Astrocyte of the hippocampus (primary cell): ENCODE measurements at regions not wholly inside any gene's neighbourhood (a gene's known extent, or its start where the extent isn't known, plus 50 kb on each side); places are given as distances from the start of the nearest gene placed in this dataset.
"Not testable (repeated sequence)": the region's sequence is repeated elsewhere in the genome, so short reads cannot be mapped to it uniquely, and the experiment has no call there.

Source experiments
- DNase-seq: peaks from one replicate; pipeline ENCODE4 v3.0.0; 2011; ENCODE audit warnings: low read depth, low spot score

- DNase-seq = no peak
Observed at GRCh38 chr10:57188846-57189245, 827.8 kb upstream of the ZWINT start.

DNA sequence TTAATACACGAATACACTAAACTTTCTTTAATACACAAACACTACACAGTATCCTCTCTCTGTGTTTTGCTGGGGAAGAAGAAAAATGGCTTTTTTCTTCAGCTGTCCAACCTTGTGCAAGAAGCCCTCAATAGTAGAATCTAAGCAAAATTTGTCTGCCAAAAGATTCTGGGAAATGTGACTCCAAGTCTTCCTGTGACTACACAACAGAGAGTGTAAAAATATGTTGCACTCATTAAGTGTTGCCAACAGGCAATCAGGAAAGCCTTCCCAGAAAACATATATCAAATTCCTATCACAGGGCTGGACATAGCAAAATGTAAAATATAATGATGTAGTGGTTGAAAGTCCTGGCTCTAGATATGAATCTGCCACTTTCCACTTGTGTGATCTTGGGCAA is 825.1 kb upstream of the ZWINT start:
- no peak for DNase-seq

DNA sequence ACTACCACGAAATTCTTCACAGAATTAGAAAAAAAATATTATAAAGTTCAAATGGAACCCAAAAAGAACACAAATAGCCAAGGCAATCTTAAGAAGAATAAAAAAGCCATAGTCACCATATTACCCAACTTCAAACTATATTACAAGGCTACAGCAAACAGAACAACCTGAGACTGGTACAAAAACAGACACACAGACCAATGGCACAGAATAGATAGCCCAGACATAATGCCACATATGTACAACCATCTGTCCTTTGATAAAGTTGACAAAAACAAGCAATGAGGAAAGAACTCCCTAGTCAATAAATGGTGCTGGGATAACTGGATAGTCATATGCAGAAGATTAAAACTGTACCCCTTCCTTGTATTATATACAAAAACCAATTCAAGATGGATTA is 808.5 kb upstream of the ZWINT start:
- DNase-seq = no peak

- DNase-seq = no peak
Observed at GRCh38 chr10:57168611-57169240, 807.7 kb upstream of the ZWINT start.

- no peak for DNase-seq
Observed at GRCh38 chr10:57165671-57166070, 804.6 kb upstream of the ZWINT start.

DNA sequence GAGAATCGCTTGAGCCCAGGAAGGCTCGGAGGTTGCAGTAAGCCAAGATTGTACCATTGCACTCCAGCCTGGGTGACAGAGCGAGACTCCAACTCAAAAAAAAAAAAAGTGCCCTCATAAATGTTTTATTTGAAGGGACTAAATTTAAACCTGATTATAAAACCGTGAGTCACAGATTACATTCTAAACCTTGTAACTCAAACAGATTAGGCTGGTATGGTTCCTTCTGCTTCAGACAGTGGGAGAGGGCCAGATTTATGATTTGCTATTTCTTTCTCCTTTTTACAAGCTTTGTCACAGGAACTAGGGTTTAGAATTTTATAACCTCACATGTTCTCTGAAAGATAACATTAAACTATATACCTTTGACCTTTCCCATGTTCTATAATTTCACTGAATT is 801.2 kb upstream of the ZWINT start:
- DNase-seq = no peak

- DNase-seq = no peak
Observed at GRCh38 chr10:57161157-57161556, 800.1 kb upstream of the ZWINT start.

DNA sequence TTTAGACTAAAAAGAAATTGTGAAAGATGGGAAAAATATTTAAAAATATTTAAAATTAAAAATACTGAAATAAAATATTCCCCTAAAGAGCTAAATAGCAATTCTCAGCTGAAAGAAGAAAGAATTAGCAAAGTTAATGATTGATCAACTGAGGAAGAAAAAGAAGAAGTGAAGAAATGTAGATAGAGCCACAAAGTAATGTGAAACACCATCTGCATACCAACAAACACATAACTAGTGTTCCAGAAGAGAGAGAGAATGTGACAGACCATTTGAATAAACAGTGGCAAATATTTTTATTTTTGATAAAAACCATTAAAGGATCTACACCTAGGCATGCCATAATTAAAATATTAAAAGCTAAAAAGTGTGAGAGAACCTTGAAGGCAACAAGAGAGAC is 784.5 kb upstream of the ZWINT start:
- no peak for DNase-seq

DNA sequence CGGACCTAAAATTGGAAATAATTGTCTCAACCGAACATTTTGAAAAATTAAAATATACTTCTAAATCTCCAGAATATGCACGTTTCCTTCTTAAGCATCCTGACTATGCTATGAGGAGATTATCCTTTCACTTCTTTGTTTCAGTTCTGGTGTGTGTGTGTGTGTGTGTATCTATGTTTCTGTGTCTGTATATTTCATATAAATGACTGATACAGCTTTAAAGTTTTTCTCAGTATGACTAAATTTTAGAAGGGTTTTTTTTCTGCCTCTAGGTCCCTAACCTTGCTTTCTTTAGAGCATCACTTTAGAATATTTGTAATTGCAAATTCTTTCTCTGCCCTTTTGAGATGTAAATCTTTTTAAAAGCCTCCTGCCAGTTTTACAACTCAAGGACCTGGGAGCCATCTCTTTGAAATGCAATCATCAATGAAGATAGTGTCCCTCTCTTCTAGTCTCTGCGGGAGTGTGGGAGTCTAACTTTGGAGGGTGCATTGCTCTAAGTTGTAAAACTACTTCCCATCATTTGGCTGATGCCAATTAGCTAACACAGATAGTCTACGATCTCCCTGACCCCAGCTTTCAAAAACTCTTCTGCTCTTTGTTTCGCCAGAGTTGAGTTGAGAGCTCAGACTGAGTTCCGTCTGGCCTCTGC is 782.0 kb upstream of the ZWINT start:
- DNase-seq = no peak

DNA sequence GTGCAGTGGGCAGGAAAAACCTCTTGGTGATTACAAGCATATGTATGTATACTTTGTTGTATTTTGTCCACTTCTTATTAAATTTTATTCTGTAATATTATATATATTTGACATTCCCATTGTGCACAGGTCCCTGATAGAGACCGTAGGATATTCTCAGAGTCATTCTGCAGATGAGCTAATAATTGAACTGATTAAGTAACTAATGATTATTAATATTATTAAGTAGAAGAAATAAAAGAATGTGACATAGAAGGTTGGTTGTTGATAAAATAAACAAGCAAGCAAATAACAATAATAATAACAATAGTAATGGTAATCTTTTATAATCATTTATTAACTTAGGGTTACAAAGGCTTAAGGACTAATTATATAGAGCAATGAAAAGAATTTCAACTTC is 780.6 kb upstream of the ZWINT start:
- DNase-seq = no peak

DNA sequence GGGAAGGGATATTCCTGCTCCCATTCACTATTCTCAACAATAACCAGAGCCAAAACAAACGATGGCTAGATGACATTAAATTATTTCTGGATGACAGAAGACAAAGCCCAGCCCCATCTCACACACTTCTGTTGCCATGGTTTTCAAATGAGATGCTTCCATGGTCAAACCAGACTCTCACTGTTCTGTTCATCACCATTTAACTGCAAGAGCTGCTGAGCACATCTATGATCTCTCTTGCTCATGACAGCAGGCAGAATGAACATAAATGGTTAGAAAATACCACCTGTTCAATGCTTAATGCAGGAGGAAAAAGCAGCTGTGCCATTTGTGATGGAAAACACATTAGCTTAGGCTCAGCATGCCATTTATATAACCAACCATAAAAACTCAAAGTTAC is 758.6 kb upstream of the ZWINT start:
- no peak for DNase-seq

GRCh38 chr10:57113545-57113944 is 752.5 kb upstream of the ZWINT start:
- no peak for DNase-seq

- DNase-seq = peak; percentile 17
Observed at GRCh38 chr10:57102236-57102635, 741.2 kb upstream of the ZWINT start.

DNA sequence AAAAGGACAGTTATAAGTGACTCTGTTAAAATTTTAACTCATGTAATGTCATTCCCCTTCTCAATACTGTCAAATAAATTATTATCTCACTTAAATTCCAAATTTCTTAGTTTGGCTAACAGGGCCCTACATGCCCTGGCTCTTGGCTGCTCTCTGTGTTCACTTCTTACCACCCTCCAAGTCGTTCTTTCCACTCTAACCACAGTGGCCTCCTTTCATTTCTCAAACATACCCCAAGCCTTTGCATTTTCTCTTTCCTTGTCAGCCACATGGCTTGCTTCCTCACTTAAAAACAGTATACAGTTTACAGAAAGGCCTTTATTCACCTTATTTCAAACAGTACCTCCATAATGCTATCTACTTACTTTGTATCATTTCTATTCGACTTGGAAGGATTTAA is 737.1 kb upstream of the ZWINT start:
- no peak for DNase-seq

- no peak for DNase-seq
Observed at GRCh38 chr10:57096044-57096443, 735.0 kb upstream of the ZWINT start.

- no peak for DNase-seq
Observed at GRCh38 chr10:57094965-57095364, 733.9 kb upstream of the ZWINT start.

GRCh38 chr10:57094083-57094482 is 733.0 kb upstream of the ZWINT start:
- DNase-seq = no peak

GRCh38 chr10:57053530-57053929 is 692.5 kb upstream of the ZWINT start:
- DNase-seq = no peak

- no peak for DNase-seq
Observed at GRCh38 chr10:57049096-57049495, 688.0 kb upstream of the ZWINT start.

- no peak for DNase-seq
Observed at GRCh38 chr10:57038531-57038930, 677.5 kb upstream of the ZWINT start.

DNA sequence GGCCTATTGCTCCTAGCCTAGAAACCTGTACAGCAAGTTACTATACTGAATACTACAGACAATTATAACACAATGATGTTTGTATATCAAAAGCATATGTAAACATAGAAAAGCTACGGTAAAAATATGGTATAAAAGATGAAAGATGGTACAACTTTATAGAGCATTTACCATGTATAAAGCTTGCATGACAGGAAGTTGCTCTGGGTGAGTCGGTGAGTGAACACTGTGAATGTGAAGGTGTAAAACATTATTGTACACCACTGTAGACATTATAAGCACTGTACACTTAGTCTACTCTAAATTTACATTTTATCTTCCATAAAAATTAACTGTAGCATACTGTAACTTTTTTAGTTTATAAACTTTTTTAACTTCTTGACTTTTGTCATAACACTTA is 674.3 kb upstream of the ZWINT start:
- no peak for DNase-seq

DNA sequence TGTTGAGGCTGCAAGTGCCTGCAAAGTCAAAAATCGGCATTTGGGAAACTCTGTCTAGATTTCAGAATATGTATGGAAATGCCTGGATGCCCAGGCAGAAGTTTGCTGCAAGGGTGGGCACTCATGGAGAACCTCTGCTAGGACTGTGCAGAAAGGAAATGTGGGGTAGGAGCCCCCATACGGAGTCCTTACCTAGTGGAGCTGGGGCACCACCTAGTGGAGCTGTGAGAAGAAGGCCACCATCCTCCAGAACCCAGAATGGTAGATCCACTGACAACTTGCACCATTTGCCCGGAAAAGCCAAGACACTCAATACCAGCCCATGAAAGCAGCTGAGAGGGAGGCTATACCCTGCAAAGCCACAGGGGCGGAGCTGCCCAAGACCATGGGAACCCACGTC is 671.2 kb upstream of the ZWINT start:
- not testable (repeated sequence) for DNase-seq

GRCh38 chr10:57031346-57031745 is 670.3 kb upstream of the ZWINT start:
- no peak for DNase-seq

DNA sequence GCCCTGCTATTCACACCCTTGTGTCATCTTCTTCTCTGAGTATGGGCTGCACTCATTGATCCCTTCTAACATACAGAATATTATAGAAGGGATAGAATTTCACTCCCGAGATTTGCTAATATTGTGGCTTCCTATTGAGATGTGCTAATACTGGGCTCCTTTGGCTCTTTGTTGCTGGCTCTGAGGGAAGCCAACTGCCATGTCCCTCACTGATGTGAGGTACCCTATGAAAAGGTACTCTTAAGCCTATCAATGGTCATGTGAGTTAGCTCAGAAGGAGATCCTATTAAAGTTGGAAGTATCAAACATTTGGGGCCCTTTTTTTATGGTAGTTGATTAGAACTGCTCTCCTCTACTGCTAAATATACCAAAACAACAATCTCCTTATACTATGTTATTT is 665.2 kb upstream of the ZWINT start:
- DNase-seq = no peak
